ENCODE measurements at regions not wholly inside any gene's neighbourhood (a gene's known extent, or its start where the extent isn't known, plus 50 kb on each side); places are given as distances from the start of the nearest gene placed in this dataset.

DNA sequence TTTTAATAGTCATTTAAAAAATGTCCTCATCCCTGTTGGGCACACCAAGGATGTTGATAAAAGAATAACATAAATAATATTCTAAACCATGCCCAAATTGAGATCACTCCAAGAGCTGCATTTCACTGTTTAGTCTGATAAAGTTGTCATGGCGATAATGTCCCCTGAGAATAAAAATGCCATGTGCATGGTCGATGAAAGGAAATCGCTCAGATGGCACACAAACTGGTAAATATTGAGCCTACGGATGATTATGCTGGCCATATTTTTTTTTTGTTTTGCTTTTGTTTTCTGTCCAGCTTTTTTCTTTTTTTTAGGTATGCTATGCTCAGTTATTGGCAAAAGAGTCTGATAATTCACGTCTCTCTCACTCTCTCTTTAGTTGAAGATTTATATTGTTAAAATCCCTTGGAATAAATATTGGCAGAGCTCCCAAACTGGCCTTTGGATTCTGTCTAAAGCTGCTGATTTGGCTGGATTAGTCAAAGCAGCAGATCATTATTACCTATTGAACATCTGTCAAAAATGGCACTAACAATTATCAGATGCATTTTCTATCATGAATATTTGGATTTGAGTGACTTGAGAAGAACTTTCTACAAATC lies 643.8 kb downstream of the SQOR start:
- DNase-seq (ENCODE audit: low read depth) = no peak
- no peak overlapping the region for H3K4me3 ChIP-seq (ENCODE audit: low read depth, low read length)

DNA sequence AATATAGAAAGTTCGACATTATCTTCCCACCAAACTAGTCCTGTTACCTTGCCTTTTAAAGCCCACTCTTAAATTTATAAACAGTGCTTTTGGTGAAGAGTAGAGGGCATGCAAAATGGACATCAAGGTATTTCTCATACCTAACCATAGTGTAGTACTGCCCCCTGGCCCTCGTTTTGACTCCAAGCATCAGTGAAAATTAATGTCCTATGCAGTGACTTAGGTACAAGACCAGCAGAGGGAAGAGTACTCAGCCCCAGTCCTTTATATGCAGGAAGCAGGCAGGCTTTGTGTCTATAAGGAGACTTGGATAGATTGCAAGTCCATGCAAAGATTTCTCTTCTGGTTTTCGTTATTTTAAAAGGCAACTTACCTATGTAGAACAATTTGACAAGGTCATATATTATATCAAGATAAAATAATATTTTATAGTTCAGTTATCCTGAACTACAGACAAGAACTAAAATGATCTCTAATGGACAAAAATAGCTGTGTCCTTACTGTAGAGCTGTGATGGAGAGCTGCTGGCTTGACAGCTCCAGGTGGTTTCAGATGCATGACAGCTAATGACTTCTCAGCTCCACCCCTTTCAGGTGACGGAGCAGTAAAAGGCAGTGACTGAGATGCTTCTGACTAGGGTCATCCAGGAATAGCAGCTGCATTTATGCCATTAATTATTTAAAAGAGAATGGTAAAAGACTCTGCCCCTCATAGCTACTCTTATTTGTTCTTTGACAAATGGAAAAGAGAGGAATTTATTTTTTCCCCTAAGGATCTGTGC lies 646.1 kb downstream of the SQOR start:
- no peak for DNase-seq (ENCODE audit: low read depth)
- no peak overlapping the region for H3K4me3 ChIP-seq (ENCODE audit: low read depth, low read length)

DNA sequence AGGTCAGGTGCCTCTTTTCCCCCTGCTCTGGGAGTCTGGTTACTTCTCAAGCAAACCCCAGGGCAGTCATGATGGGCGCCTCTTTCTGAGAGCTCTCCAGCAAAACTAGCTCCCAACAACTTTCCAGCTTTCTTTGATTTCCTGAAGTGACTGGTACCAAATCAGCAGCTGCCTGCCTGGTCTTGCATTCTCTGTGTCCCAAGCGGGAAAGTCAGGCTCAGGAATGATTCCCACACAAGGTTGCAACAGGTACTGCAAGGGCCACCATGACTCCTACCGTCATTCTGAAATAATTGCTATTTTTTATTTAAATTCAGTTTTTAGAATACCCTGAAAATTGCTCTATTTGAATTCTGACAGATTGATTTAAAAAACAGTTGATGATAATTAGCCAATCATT lies 658.7 kb downstream of the SQOR start:
- H3K4me3 ChIP-seq (ENCODE audit: low read depth, low read length) = no peak overlapping the region
- no peak for DNase-seq (ENCODE audit: low read depth)

DNA sequence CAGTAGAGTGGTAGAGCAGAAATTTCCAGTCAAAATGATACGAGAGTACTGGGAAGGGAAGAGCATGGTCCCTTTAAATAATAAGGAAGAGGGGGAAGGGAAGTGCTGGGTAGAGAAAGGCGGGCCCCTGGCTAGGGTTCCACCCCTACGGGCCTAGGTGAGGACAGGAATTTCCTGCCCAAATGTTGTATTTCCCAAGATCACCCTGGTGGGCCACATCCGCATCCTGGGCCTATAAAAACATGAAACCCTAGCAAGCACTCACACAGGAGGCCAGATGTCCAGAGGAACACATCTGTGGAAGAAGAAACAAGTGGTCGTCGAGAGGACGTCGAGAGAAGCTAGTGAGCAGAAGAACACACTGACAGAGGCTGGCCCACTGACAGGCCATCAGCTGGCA lies 661.2 kb downstream of the SQOR start:
- no peak overlapping the region for H3K4me3 ChIP-seq (ENCODE audit: low read depth, low read length)
- DNase-seq (ENCODE audit: low read depth) = no peak

DNA sequence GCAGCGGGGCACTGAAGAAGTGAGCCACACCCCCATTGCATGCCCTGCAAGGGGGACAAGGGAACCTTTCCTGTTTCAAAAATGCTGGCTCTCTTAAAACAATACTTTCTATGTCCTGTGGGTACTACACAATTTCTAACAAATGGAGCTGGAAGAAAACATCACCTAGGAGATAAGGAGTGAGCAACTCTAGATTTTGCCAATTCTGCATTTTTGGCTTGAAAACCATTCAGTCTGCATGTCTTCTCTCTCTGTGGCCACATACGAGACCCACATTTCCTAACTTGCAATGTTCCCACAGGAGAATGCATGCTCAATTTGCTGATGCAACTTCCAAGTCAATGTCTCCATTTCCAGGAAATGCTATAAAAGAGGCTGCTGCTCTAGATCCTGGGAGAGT lies 662.0 kb downstream of the SQOR start:
- DNase-seq (ENCODE audit: low read depth) = no peak
- no peak overlapping the region for H3K4me3 ChIP-seq (ENCODE audit: low read depth, low read length)

DNA sequence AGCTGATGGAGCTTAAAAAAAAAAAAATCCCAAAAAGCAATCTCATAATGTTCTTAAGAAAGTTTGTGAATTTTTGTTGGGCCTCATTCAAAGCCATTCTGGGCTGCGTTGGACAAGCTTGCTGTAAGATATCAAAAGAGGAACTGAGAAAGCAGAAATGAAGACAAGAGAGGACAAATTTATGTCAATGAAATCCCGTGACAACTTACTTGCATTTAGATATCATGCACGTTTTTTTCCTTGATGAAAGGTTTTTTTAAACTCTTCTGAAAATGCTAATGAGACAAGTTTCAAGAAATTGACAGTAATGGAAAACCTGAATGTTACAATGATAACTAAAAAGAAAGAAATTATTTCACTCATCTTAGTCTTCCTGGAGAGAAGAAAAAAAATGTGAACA lies 662.9 kb downstream of the SQOR start:
- no peak overlapping the region for H3K4me3 ChIP-seq (ENCODE audit: low read depth, low read length)
- no peak for DNase-seq (ENCODE audit: low read depth)

DNA sequence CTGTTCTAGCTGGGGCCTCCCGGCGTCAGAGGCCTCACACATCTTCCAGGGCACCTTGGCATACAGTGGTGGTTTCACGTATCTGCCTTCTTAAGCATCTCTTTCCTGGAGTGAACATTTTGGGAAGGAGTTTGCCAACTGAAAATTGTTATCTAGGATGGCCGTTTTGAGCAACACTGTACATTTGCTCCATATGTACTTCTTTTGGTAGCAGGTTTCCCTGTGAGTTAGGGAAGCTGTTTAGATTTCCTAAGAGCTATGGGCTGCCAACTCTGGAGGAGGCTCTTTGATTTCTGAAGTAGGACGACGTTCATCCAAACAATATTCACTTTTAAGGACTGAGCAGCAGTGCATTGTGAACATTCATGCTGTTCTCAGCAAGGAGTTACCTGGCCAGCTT lies 665.9 kb downstream of the SQOR start:
- H3K4me3 ChIP-seq (ENCODE audit: low read depth, low read length) = no peak overlapping the region

DNA sequence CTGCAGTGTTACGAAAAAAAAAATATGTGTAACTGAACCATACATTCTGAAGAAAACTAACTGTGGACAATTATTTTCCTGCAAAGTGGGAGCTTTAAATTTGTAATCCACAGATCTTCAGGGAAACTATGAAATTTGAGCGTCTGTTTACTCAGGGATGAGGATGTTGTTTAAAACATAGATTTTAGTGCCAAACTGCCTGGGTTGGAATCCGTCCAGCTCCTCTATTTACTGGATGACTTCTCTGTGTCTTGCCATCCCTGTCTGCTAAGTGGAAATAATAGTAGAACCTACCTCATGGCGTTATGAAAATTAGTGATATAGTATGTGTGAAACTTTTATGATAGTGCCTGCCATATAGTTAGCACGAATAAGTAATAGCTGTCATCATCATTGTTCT lies 666.5 kb downstream of the SQOR start:
- no peak for DNase-seq (ENCODE audit: low read depth)
- H3K4me3 ChIP-seq (ENCODE audit: low read depth, low read length) = no peak overlapping the region

More for the DNA sequence above, 665.9 kb downstream of the SQOR start:
- DNase-seq (ENCODE audit: low read depth) = no peak

DNA sequence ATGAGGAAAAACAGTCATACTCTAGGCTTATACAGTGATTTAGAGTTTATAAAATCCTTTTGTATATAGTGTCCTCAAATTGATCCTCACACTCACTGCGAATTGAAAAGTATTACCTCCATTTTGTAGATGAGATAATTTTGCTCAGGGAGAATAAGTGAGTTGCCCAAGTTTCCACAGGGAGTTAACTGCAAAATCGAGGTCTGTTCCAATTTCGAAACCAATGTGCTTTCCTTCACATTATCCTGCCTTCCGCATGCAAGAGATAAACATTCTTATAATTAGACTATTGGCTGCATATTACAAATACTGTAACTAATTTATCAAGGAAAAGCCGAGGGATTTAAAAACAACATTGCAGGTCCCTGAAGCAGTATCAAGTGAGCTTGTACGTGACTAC lies 667.0 kb downstream of the SQOR start:
- DNase-seq (ENCODE audit: low read depth) = no peak
- H3K4me3 ChIP-seq (ENCODE audit: low read depth, low read length) = no peak overlapping the region

DNA sequence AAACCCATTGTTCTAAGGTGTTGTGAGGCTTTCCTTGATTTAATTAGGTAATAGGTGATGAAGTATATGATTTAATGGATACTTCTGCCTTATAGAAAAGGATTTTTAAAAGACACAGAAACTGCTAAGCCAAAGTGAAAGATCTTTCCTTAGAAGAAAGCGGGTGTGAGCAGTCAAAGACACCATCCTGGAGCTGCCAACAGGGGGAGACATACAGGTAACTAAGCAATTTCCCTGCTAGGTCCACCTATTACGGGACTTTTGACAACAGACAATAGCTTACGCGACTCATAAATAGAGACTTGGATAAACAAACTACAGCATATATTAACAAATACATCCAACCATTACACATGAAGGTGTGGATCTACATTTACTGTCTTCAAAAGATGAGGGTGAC lies 669.5 kb downstream of the SQOR start:
- DNase-seq (ENCODE audit: low read depth) = no peak
- no peak overlapping the region for H3K4me3 ChIP-seq (ENCODE audit: low read depth, low read length)

DNA sequence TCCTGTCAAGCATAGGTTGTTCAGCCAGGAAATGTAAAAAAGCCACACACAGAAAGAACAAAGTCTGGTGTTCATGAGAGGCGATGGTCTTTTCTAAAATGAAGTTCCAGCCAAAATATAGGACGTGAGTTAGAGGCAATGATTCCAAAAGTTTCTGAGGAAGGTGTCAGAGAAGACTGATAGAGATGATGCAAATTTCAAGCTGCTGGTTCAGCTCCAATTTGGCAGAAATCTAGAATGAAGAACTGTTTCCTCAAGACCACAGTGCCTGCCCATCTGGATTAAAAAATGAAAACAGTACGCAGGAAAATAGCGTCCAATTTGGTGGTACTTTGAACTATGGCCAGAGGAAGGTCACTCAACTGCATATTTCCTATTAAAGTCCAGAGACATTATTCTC lies 672.9 kb downstream of the SQOR start:
- no peak overlapping the region for H3K4me3 ChIP-seq (ENCODE audit: low read depth, low read length)
- DNase-seq (ENCODE audit: low read depth) = no peak

DNA sequence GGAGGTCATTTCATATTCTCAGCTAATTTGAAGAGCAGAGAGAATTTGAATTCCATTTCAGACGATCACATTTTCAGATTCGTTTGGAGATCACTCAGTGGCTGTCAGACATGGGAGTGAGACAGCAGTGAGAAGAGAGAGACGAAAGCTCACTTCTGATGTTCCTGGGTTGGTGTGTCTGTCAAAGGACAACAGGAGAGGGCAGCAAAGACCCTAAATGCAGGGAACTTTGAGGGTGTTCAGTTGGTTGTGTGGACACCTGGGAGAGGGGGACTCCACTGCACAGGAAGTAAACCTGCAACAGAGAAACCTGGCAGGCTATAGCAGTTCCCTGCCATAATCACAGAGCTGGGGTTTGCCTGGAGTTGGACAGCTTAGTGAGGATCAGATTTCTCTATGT lies 675.1 kb downstream of the SQOR start:
- DNase-seq (ENCODE audit: low read depth) = no peak
- H3K4me3 ChIP-seq (ENCODE audit: low read depth, low read length) = no peak overlapping the region

DNA sequence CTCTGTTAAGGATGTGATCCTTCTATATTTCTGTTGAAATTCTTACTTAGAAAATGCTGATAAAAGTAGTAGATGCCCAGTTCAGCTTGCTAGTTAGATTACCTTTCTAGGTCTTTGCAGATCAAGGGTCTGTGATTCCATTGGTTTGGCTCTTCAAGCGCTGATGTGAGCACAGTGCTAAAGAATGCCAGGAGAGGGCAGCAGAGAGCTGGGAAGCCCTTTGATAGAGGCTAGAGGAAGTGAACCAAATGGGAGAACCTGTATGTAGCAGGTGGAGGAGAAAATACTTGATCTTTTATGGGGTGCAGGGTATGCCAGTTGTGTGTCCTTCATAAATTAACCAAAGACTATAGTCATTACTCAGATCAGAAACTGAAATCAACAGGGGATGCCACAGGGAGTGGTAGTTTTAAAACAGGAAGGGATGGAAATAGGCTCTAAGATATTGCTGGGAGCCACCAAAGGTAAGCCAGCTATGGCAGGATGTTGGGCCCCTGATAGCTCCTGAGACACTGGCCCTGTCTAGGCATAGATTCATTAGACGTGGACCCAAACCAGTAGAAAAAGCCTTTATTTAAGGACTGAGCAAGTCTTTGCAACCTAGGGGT lies 677.4 kb downstream of the SQOR start:
- DNase-seq (ENCODE audit: low read depth) = no peak
- no peak overlapping the region for H3K4me3 ChIP-seq (ENCODE audit: low read depth, low read length)

DNA sequence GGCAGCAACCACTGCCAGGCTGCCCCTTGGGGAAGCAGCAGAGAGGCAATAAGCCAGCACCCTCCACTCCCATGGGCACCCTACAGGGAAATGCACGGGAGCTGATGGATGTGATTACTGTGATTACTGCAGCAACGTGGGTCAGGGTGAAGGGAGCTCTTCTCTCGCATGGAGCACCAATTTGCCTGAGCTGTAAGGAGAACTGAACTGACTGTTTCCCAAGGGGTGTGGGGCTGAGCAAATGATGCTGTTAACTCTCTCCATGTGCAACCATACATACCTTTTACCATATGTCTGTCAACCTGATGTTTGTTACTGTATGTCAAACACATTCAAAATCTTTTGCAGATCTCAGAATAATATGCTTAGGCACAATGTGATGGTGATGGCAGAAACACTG lies 680.6 kb downstream of the SQOR start:
- DNase-seq (ENCODE audit: low read depth) = no peak
- no peak overlapping the region for H3K4me3 ChIP-seq (ENCODE audit: low read depth, low read length)

DNA sequence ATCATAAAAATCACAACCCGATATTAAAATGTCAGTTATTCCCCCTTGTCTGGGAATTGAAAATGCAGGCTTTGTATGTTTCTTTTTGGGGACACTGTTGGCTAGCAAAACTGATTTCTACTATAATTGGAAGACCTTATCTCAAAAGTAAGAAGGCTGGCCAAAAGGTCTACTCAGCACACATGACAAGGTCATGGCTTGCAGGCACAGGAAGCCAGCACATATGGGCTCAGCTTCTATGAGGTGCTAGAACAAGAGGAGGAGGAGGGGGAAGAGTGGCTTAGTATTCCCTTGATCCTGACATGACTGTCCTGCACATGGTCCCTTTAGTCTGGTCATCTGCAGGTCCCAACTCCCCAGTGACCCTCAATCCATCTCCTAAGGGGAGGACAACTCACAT lies 681.2 kb downstream of the SQOR start:
- H3K4me3 ChIP-seq (ENCODE audit: low read depth, low read length) = no peak overlapping the region
- no peak for DNase-seq (ENCODE audit: low read depth)

DNA sequence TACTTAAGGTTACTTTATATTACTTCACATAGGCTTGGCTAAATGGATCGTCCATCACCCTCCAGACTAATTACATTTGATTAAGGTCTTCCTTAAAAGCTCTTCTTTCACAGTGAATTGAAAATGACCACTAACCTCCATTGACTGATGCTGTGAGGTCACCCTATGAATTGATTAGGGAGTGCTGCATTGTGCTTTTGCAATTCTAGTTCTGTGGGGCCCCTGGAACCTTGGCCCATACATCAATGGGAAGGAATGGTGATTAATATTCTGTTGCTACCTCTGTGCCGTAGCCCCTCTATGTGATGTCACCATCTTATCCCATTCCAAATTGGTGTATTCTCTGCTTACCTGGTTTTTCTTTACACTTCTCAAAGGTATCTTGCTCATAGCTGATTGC lies 682.2 kb downstream of the SQOR start:
- no peak for DNase-seq (ENCODE audit: low read depth)
- H3K4me3 ChIP-seq (ENCODE audit: low read depth, low read length) = no peak overlapping the region

DNA sequence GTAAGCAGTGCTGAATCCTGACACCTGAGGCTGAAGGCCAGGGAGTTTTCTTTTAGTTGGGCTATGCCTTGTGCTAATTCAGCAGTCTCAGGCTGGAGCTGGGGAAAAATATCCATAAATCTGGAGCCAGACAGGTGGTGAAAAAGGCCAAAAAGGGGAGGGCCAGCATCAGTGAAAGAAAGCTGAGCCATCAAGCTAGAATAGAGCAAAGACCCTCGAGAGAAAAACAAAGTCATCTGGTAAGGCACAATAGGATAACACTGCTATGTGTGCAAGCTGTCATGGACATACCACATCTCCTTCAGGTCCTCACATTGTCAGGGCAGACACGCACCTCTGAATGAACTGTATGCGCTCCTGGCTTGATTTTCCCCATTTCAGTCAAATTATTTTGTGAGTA lies 687.9 kb downstream of the SQOR start:
- DNase-seq (ENCODE audit: low read depth) = no peak
- no peak overlapping the region for H3K4me3 ChIP-seq (ENCODE audit: low read depth, low read length)

DNA sequence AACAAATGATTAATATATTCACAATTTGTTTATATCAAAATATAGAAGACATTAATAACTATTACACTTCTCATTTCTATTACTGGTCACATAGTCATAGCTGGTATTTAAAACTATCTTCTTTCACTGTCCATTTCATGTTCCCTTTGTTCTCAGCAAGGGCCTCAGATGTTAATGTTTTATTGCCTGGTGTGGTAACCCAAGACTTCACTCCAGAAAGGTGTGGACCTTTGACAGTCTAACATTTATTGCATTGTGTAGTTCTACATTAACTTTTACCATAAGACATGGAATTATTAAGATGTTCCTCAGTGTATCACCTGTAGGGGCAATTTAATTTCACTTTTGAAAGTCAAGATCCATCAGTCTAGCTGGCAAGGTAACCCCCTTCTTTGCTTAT lies 691.3 kb downstream of the SQOR start:
- DNase-seq (ENCODE audit: low read depth) = no peak
- H3K4me3 ChIP-seq (ENCODE audit: low read depth, low read length) = no peak overlapping the region

DNA sequence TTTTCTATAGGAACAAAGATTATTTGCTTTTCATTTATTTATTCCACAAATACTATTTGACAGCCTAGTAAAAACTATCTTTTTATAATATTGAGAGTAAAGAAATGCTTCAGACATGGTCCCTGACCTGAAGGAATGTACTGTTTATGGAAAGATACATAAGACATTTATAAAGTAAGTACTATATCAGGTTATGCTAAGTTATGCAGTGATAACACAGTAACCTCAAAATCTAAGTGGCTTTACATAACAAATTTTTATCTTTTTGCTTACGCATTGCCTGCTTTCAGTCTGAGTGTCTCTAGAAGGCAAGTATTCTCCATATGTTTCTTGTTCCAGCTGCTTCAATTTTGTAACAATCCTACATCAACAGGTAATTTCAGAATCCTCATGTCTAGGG lies 694.0 kb downstream of the SQOR start:
- no peak overlapping the region for H3K4me3 ChIP-seq (ENCODE audit: low read depth, low read length)
- no peak for DNase-seq (ENCODE audit: low read depth)

DNA sequence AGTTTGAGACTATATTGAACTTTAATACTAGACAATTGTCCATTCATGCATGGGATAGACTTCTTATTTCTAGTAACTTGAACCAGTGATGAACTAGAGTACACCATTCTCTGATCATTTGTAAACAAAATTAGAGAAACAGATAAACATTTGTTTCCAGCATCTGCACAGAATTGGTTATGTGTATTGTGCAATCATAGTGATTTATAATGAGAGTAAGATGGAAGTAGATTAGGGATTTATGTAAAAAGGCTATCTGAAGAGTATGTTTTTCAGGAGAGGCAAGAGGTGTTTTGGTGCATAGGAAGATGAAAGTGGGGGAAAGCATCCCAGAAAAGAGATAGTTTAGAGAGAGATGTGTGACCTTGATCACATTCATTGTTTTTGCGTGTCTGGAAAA lies 695.0 kb downstream of the SQOR start:
- H3K4me3 ChIP-seq (ENCODE audit: low read depth, low read length) = no peak overlapping the region
- no peak for DNase-seq (ENCODE audit: low read depth)

DNA sequence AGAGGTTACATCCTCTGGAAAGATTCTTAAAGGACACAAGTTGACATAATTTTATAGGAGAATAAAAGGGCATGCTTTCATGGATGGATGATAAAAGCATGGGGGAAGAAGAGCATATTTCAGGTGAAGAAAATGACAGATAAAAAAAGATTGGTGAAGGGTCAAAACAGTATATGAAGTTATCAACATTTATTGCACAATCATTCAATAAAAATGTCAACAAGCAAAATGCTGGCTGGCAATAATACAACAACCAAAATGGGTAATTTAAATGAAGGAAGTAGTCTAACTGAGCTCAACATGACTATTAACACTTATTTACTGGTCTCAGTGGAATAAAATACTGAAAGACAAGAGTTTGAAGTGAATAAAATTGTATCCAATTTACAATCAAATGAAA lies 696.7 kb downstream of the SQOR start:
- no peak for DNase-seq (ENCODE audit: low read depth)

More for the DNA sequence above, 696.7 kb downstream of the SQOR start:
- no peak overlapping the region for H3K4me3 ChIP-seq (ENCODE audit: low read depth, low read length)

Data from skeletal muscle cell (primary cell).